Ishikawa (cell line): ENCODE measurements at regions not wholly inside any gene's neighbourhood (a gene's known extent, or its start where the extent isn't known, plus 50 kb on each side); places are given as distances from the start of the nearest gene placed in this dataset.

Experiments
- CEBPB ChIP-seq: IDR thresholded peaks from 2 replicates; pipeline ENCODE4 v1.6.1; 2012
- CREB1 ChIP-seq: IDR thresholded peaks from 2 replicates; pipeline ENCODE4 v1.6.1; 2012; ENCODE audit warnings: low read depth
- EGR1 ChIP-seq: IDR thresholded peaks from 2 replicates; pipeline ENCODE4 v1.6.1; 2012
- EP300 ChIP-seq: IDR thresholded peaks from 2 replicates; pipeline ENCODE4 v1.6.1; 2012; ENCODE audit warnings: borderline replicate concordance
- FOXM1 ChIP-seq: IDR thresholded peaks from 2 replicates; pipeline ENCODE4 v1.6.1; 2012; ENCODE audit warnings: low read depth, borderline replicate concordance
- MAX ChIP-seq: IDR thresholded peaks from 2 replicates; pipeline ENCODE4 v1.6.1; 2012
- NFIC ChIP-seq: IDR thresholded peaks from 2 replicates; pipeline ENCODE4 v1.6.1; 2012
- RAD21 ChIP-seq: IDR thresholded peaks from 2 replicates; pipeline ENCODE4 v1.6.1; 2012; ENCODE audit warnings: low read depth
- REST ChIP-seq: IDR thresholded peaks from 2 replicates; pipeline ENCODE4 v1.6.1; 2012; ENCODE audit warnings: low read depth, mild to moderate bottlenecking
- TAF1 ChIP-seq: IDR thresholded peaks from 2 replicates; pipeline ENCODE4 v1.6.1; 2012; ENCODE audit warnings: low read depth, mild to moderate bottlenecking
- TCF12 ChIP-seq: IDR thresholded peaks from 2 replicates; pipeline ENCODE4 v1.6.1; 2012; ENCODE audit warnings: low read depth
- TEAD4 ChIP-seq: IDR thresholded peaks from 2 replicates; pipeline ENCODE4 v1.6.1; 2012
- USF1 ChIP-seq: IDR thresholded peaks from 2 replicates; pipeline ENCODE4 v1.6.1; 2012
- YY1 ChIP-seq: IDR thresholded peaks from 2 replicates; pipeline ENCODE4 v1.6.1; 2012; ENCODE audit warnings: low read depth
- ZBTB7A ChIP-seq: IDR thresholded peaks from 2 replicates; pipeline ENCODE4 v1.6.1; 2012; ENCODE audit warnings: low read depth

GRCh38 chr15:20358066-20358778 lies 183.4 kb downstream of the GOLGA6L6 start:
- TF ChIP-seq TCF12 (no peak), REST (no peak), USF1 (no peak), MAX (no peak), RAD21 (no peak), FOXM1 (no peak), EGR1 (no peak), CEBPB (no peak), YY1 (no peak), NFIC (no peak), CREB1 (no peak), ZBTB7A (no peak), TAF1 (no peak), EP300 (no peak)

- TF ChIP-seq TAF1, result no peak
- no peak for TF ChIP-seq MAX
- TF ChIP-seq CEBPB, result no peak
- no peak for TF ChIP-seq EGR1
- no peak for TF ChIP-seq EP300
- no peak for TF ChIP-seq FOXM1
- TF ChIP-seq TEAD4, result no peak
- TF ChIP-seq USF1, result no peak
- TF ChIP-seq YY1, result no peak
Measured at GRCh38 chr15:20357481-20358065, 184.0 kb downstream of the GOLGA6L6 start.

GRCh38 chr15:20356911-20357480 lies 184.6 kb downstream of the GOLGA6L6 start:
- TF ChIP-seq EP300 (no peak), TCF12 (no peak), REST (no peak), USF1 (no peak)

GRCh38 chr15:20356444-20356910 lies 185.1 kb downstream of the GOLGA6L6 start:
- TF ChIP-seq FOXM1 (no peak), NFIC (no peak), USF1 (no peak), RAD21 (peak; percentile 84)

- TF ChIP-seq TAF1 (no peak), CEBPB (no peak), EP300 (no peak), NFIC (no peak), RAD21 (no peak), EGR1 (no peak), TCF12 (no peak), MAX (no peak), YY1 (no peak), FOXM1 (no peak), REST (no peak), TEAD4 (no peak), ZBTB7A (no peak)
Measured at GRCh38 chr15:20355256-20355868, 186.2 kb downstream of the GOLGA6L6 start.
